ENCODE measurements at regions not wholly inside any gene's neighbourhood (a gene's known extent, or its start where the extent isn't known, plus 50 kb on each side); places are given as distances from the start of the nearest gene placed in this dataset.
"Not testable (repeated sequence)": the region's sequence is repeated elsewhere in the genome, so short reads cannot be mapped to it uniquely, and the experiment has no call there.

- DNase-seq (ENCODE audit: low spot score): no peak
These were observed 100.7 kb downstream of the SLC16A1 start for GRCh38 chr1:112855152-112855828.

- not testable (repeated sequence) for DNase-seq (ENCODE audit: low spot score)
These were observed 101.5 kb downstream of the SLC16A1 start for GRCh38 chr1:112854368-112854984.

- not testable (repeated sequence) for DNase-seq (ENCODE audit: low spot score)
These were observed 102.1 kb downstream of the SLC16A1 start for GRCh38 chr1:112853915-112854314.

DNA sequence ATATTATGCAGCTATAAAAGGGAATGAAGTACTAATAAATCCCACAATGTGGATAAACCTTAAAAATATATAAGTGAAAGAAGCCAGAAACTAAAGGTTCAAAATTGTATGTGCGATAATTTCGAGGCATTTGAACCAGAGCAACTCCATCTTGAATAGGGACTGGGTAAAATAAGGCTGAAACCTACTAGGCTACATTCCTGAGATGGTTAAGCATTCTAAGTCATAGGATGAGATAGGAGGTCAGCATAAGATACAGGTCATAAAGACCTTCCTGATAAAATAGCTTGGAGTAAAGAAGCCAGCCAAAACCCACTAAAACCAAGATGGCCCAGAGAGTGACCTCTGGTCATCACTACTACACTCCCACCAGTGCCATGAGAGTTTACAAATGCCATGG, 103.1 kb downstream of the SLC16A1 start:
- DNase-seq (ENCODE audit: low spot score): no peak

DNA sequence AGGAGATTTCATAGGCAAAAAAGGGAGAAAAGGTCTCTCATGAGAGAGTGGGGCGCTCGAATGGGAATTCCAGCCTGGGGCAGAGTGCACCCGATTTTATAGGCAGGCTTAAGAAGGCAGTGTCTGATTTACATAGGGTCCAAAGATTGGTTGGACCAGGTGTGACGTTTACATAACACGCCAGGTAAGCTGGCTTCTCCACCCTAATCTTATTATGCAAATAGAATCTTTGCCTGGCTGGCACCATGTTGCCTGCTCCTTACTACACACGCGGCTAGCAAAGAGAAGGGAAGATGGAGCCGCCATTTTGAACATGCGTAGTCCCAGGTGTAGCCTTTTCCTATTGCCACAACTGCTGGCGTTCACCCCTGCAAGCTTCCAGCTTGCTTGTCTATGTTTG, 103.7 kb downstream of the SLC16A1 start:
- no peak for DNase-seq (ENCODE audit: low spot score)

- no peak for DNase-seq (ENCODE audit: low spot score)
These were observed 105.8 kb downstream of the SLC16A1 start for GRCh38 chr1:112850034-112850757.

DNA sequence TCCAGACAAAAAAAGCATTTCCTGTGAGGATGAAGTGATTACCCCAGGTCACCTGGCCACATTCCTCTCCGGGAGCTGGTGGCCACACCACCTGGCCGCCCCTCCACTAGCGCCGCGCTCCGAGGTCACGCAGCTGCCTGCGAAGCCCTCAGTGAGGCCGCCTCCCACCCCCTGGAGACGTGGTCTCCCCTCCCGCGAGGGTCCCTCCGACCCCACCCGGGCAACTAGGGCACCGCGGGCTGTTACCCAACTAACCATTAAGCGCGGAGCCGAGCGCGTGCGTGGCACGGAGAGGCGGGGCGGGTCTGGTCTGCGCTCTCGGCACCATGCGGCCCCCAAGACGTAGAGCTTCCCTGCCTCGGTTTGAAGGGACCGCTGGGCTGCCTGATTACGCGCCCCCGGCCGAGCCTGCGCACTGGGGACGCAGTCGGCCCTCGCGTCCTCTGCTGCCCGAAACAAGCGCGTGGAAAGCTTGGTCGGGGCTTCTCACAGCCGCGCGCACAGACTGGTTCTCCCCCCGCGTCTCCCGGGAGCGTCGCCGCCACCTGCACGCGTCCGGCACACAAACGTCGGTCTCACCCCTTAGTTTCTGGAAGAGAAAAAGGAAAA, 106.5 kb downstream of the SLC16A1 start:
- DNase-seq (ENCODE audit: low spot score): peak; percentile 11

DNA sequence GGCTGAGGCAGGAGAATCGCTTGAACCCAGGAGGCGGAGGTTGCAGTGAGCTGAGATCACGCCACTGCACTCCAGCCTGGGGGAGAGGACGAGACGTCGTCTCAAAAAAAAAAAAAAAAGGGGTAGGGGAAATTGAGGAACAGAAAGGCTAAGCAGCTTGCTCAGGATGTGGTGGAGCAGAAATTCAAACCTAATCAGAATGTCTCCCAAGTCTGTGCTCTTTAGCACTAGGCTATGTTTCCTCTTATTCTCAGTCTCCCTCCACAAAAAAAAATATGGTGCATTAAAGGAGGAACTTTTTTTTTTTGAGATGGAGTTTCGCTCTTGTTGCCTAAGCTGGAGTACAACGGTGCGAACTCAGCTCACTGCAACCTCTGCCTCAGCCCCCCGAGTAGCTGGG, 114.2 kb downstream of the SLC16A1 start:
- DNase-seq (ENCODE audit: low spot score): no peak

- DNase-seq (ENCODE audit: low spot score): no peak
These were observed 115.1 kb downstream of the SLC16A1 start for GRCh38 chr1:112840631-112841624.

- DNase-seq (ENCODE audit: low spot score): no peak
These were observed 119.4 kb downstream of the SLC16A1 start for GRCh38 chr1:112836642-112837041.

GRCh38 chr1:112833806-112834205, 118.7 kb upstream of the PPM1J start:
- no peak for DNase-seq (ENCODE audit: low spot score)

DNA sequence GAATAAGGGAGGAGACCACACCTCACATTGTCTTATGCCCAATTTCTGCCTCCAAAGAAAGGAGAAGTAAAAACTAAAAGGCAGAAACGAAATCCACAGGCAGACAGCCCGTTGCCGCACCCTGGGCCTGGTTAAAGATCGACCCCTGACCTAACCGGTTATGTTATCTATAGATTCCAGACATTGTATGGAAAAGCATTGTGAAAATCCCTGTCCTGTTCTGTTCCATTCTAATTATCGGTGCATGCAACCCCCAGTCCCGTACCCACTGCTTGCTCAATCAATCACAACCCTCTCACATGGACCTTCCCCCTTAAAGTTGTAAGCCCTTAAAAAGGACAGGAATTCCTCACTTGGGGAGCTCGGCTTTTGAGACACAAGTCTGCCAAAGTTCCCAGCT, 117.1 kb upstream of the PPM1J start:
- DNase-seq (ENCODE audit: low spot score): not testable (repeated sequence)

GRCh38 chr1:112829691-112830090, 114.6 kb upstream of the PPM1J start:
- not testable (repeated sequence) for DNase-seq (ENCODE audit: low spot score)

GRCh38 chr1:112828716-112829115, 113.6 kb upstream of the PPM1J start:
- no peak for DNase-seq (ENCODE audit: low spot score)

DNA sequence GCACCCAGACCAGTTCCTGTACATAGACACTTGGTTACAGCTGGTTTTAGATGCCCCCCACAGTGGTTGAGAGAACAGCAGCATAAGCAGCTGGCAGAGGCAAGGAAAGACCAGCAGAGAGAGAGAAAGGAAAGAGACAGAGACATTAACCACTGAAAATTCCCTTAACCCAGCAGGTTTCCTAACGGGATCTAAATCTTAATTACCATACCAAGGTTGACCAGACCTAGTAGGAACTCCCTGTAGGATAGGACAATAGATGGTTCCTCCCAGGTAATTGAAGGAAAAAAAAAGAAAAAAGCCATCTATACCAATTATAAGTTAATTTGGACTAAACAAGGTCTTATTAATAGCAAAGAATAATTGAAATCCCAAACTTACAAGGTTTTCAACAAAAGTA, 112.3 kb upstream of the PPM1J start:
- DNase-seq (ENCODE audit: low spot score): not testable (repeated sequence)

GRCh38 chr1:112826217-112826944, 111.2 kb upstream of the PPM1J start:
- no peak for DNase-seq (ENCODE audit: low spot score)

DNA sequence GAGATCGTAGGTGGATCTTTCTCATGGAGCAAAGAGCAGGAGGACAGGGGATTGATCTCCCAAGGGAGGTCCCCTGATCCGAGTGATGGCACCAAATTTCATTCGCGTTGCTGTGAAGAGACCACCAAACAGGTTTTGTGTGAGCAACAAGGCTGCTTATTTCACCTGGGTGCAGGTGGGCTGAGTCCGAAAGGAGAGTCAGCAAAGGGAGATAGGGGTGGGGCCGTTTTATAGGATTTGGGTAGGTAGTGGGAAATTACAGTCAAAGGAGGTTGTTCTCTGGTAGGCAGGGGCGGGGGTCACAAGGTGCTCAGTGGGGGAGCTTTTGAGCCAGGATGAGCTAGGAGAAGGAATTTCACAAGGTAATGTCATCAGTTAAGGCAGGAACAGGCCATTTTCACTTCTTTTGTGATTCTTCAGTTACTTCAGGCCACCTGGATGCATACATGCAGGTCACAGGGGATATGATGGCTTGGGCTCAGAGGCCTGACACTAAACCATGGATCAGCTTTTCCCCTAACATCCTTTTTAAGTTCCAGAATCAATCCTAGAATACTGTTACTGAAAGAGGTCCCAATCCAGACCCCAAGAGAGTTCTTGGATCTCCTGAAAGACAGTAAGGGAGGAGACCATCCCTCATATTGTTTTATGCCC, 110.6 kb upstream of the PPM1J start:
- DNase-seq (ENCODE audit: low spot score): not testable (repeated sequence)

DNA sequence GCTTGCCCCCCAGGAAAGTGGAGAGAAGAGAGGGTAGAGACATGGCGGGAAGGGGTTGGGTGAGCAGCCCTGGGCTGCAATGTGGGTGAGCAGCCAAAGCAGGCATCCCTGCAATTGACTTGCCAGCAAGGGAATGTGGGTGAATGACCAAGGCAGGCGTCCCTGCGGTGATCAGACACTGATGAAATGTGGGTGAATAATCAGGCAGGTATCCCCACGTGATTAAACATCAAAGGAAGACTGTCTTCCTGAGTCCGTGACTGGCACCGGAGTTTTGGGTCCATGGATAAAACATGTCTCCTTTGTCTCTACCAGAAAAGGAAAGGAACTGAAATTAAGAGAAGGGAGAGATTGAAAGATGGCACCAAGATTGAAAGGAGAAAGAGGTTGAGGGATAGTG, 109.9 kb upstream of the PPM1J start:
- not testable (repeated sequence) for DNase-seq (ENCODE audit: low spot score)

- not testable (repeated sequence) for DNase-seq (ENCODE audit: low spot score)
These were observed 106.4 kb upstream of the PPM1J start for GRCh38 chr1:112821307-112822063.

Measured in mucosa of gallbladder (tissue), 1 donor.